ENCODE measurements at regions not wholly inside any gene's neighbourhood (a gene's known extent, or its start where the extent isn't known, plus 50 kb on each side); places are given as distances from the start of the nearest gene placed in this dataset.
A peak's percentile ranks its signal among the peaks of the same experiment; 100 is the strongest.

GRCh38 chr21:27561116-27561515, 594.2 kb upstream of the ADAMTS5 start:
- H3K27ac ChIP-seq, result no peak overlapping the region
- ATAC-seq (peak; percentile 68 to 87 (median 85)), DNase-seq (peak; percentile 52 to 87)
- H3K4me3 ChIP-seq, result peak overlapping the region; percentile 1
- H3K4me1 ChIP-seq, result peaks cover 5% of the 10 kb centered on the region
- no peaks in the 10 kb centered on the region for H3K36me3 ChIP-seq (ENCODE audit: insufficient read depth in 1 of 2, low read depth in 1 of 2)
- intact Hi-C loops (cut with DNase I), result loop anchor here (5.0 to 10.0 kb wide), 6 partner anchors 76 to 776 kb away; partner anchors contain the start of gene ADAMTS5 (in 1 of the 2)
- TF ChIP-seq CTCF (IDR thresholded peaks at IDR 0.05), result no peak
- peaks cover 3% of the 10 kb centered on the region for H3K9me3 ChIP-seq
- WGBS, 3 donors, result 21 to 34% (median 22%) methylated on average over 9 of the region's 9 CpGs
- H3K27me3 ChIP-seq (ENCODE audit: insufficient read depth in 3 of 3, low read length in 2 of 3), result no peaks in the 10 kb centered on the region

- ATAC-seq (no peak), DNase-seq (no peak)
- Histone ChIP-seq H3K27me3 (ENCODE audit: insufficient read depth in 3 of 3, low read length in 2 of 3) (no peaks in the 10 kb centered on the region), H3K9me3 (peaks cover 7% of the 10 kb centered on the region), H3K4me1 (peaks cover 5% of the 10 kb centered on the region), H3K4me3 (no peak overlapping the region), H3K27ac (no peak overlapping the region), H3K36me3 (ENCODE audit: insufficient read depth in 1 of 2, low read depth in 1 of 2) (no peaks in the 10 kb centered on the region)
- no peak for TF ChIP-seq CTCF (IDR thresholded peaks at IDR 0.05)
- intact Hi-C loops (cut with DNase I), result no loop called here
- 96 to 100% (median 100%) methylated on average over 1 of the region's 1 CpG for WGBS, 3 donors
Measured at GRCh38 chr21:27557356-27557755, 590.5 kb upstream of the ADAMTS5 start.

- intact Hi-C loops (cut with DNase I), result no loop called here
- no peak for TF ChIP-seq CTCF (IDR thresholded peaks at IDR 0.05)
- H3K36me3 ChIP-seq (ENCODE audit: insufficient read depth in 1 of 2, low read depth in 1 of 2), result no peaks in the 10 kb centered on the region
- no peaks in the 10 kb centered on the region for H3K27me3 ChIP-seq (ENCODE audit: insufficient read depth in 3 of 3, low read length in 2 of 3)
- peaks cover 7% of the 10 kb centered on the region for H3K9me3 ChIP-seq
- WGBS, 3 donors, result 96 to 97% (median 97%) methylated on average over 2 of the region's 2 CpGs
- no peak for DNase-seq
- ATAC-seq, result no peak
- H3K27ac ChIP-seq, result no peak overlapping the region
- no peaks in the 10 kb centered on the region for H3K4me1 ChIP-seq
- H3K4me3 ChIP-seq, result no peak overlapping the region
Measured at GRCh38 chr21:27555996-27556395, 589.1 kb upstream of the ADAMTS5 start.

GRCh38 chr21:27550287-27550686, 583.4 kb upstream of the ADAMTS5 start:
- no peaks in the 10 kb centered on the region for H3K36me3 ChIP-seq (ENCODE audit: insufficient read depth in 1 of 2, low read depth in 1 of 2)
- DNase-seq (no peak), ATAC-seq (no peak)
- peaks cover 5% of the 10 kb centered on the region for H3K4me1 ChIP-seq
- H3K27me3 ChIP-seq (ENCODE audit: insufficient read depth in 3 of 3, low read length in 2 of 3), result no peaks in the 10 kb centered on the region
- no peak overlapping the region for H3K27ac ChIP-seq
- TF ChIP-seq CTCF (IDR thresholded peaks at IDR 0.05), result no peak
- no peak overlapping the region for H3K4me3 ChIP-seq
- intact Hi-C loops (cut with DNase I), result no loop called here
- peaks cover 4% of the 10 kb centered on the region for H3K9me3 ChIP-seq

- no peaks in the 10 kb centered on the region for H3K27me3 ChIP-seq (ENCODE audit: insufficient read depth in 3 of 3, low read length in 2 of 3)
- H3K4me3 ChIP-seq, result no peak overlapping the region
- H3K27ac ChIP-seq, result no peak overlapping the region
- intact Hi-C loops (cut with DNase I), result no loop called here
- ATAC-seq (no peak), DNase-seq (no peak)
- peaks cover 4% of the 10 kb centered on the region for H3K9me3 ChIP-seq
- WGBS, 3 donors, result 44 to 64% (median 50%) methylated on average over 4 of the region's 4 CpGs
- no peak for TF ChIP-seq CTCF (IDR thresholded peaks at IDR 0.05)
- peaks cover 5% of the 10 kb centered on the region for H3K4me1 ChIP-seq
- no peaks in the 10 kb centered on the region for H3K36me3 ChIP-seq (ENCODE audit: insufficient read depth in 1 of 2, low read depth in 1 of 2)
Measured at GRCh38 chr21:27548486-27548885, 581.6 kb upstream of the ADAMTS5 start.

Measured in psoas muscle (tissue), 7 donors.